Uterus (tissue), 3 donors: ENCODE measurements at regions not wholly inside any gene's neighbourhood (a gene's known extent, or its start where the extent isn't known, plus 50 kb on each side); places are given as distances from the start of the nearest gene placed in this dataset.

Experiments
- DNase-seq, 2 donors: peaks; one replicate each; pipeline ENCODE4 v3.0.0-alpha.2; 2019 to 2020
- H3K27ac ChIP-seq, 2 donors: fragments of 200-600 bp; sonication (generic); 1 replicate in 1 of 2; 2 replicates in 1 of 2; pipeline ENCODE4 v1.5.1; 2016 to 2018
- H3K27me3 ChIP-seq, 2 donors: fragments of 200-600 bp; sonication (generic); one replicate each; pipeline ENCODE4 v1.5.1; 2018 to 2019; ENCODE audit warnings: control low read depth in 1 of 2
- H3K36me3 ChIP-seq, 2 donors: fragments of 200-600 bp; sonication (generic); one replicate each; pipeline ENCODE4 v1.5.1; 2019; ENCODE audit warnings: control low read depth in 1 of 2
- H3K4me1 ChIP-seq, 2 donors: fragments of 200-600 bp; sonication (generic); one replicate each; pipeline ENCODE4 v1.5.1; 2018 to 2019; ENCODE audit warnings: control low read depth in 1 of 2
- H3K4me3 ChIP-seq, 2 donors: fragments of 200-600 bp; sonication (generic); 1 replicate in 1 of 2; 2 replicates in 1 of 2; pipeline ENCODE4 v1.5.1; 2018 to 2019; ENCODE audit warnings: mild to moderate bottlenecking in 1 of 2
- H3K9me3 ChIP-seq, 2 donors: fragments of 200-600 bp; sonication (generic); one replicate each; pipeline ENCODE4 v1.5.1; 2019; ENCODE audit warnings: control low read depth in 1 of 2
- POLR2A ChIP-seq, 2 donors: fragments of 450-650 bp; IDR thresholded peaks; one replicate each; pipeline ENCODE4 v1.6.1; 2016; ENCODE audit warnings: antibody characterized with exemption in 2 of 2, mild to moderate bottlenecking in 1 of 2, moderate library complexity in 1 of 2
- intact Hi-C: fragments of 100-400 bp; cut with DNase I; formaldehyde crosslinking; loops from one replicate; pipeline ENCODE4 v1.15.1; 2023; ENCODE audit warnings: low total_unique reads
- TF ChIP-seq, protein P1 (sequence below), 4 experiments: fragments of 200-600 bp in 2 of 4; fragments of 450-650 bp in 2 of 4; sonication (generic) in 2 of 4; IDR thresholded peaks; one replicate each; pipeline ENCODE4 v1.5.1; 2016 to 2019; ENCODE audit warnings: antibody characterized with exemption in 4 of 4, mild to moderate bottlenecking in 2 of 4, moderate library complexity in 1 of 4
- donor health status: DM: yes; HTN: yes; CAD: no.

DNA sequence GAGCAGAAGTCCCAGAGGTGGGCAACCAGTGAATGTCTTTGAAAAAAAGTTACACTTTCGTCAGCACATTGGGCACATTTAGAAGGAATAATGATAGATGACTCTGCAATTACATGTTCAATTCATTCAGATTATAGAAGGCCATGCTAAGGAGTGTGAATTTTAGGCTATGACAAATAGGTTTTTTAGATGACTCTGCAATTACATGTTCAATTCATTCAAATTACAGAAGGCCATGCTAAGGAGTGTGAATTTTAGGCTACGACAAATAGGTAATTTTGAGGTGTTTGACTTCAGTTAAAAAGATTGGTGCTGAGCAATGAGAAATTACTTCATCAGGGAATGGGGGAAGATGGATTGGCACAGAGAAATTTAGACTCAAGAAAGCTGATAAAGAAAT is 744.9 kb upstream of the MMS22L start:
- H3K4me3 ChIP-seq = no peak overlapping the region
- no peak overlapping the region for H3K27ac ChIP-seq
- no peak for DNase-seq
- no peaks in the 10 kb centered on the region for H3K27me3 ChIP-seq
- no peaks in the 10 kb centered on the region for H3K9me3 ChIP-seq
- H3K36me3 ChIP-seq = no peaks in the 10 kb centered on the region
- intact Hi-C loops = no loop called here
- no peak for TF ChIP-seq POLR2A (IDR thresholded peaks at IDR 0.05)
- TF ChIP-seq, protein P1, sequence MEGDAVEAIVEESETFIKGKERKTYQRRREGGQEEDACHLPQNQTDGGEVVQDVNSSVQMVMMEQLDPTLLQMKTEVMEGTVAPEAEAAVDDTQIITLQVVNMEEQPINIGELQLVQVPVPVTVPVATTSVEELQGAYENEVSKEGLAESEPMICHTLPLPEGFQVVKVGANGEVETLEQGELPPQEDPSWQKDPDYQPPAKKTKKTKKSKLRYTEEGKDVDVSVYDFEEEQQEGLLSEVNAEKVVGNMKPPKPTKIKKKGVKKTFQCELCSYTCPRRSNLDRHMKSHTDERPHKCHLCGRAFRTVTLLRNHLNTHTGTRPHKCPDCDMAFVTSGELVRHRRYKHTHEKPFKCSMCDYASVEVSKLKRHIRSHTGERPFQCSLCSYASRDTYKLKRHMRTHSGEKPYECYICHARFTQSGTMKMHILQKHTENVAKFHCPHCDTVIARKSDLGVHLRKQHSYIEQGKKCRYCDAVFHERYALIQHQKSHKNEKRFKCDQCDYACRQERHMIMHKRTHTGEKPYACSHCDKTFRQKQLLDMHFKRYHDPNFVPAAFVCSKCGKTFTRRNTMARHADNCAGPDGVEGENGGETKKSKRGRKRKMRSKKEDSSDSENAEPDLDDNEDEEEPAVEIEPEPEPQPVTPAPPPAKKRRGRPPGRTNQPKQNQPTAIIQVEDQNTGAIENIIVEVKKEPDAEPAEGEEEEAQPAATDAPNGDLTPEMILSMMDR (IDR thresholded peaks at IDR 0.05) = no peak
- H3K4me1 ChIP-seq = no peaks in the 10 kb centered on the region

DNA sequence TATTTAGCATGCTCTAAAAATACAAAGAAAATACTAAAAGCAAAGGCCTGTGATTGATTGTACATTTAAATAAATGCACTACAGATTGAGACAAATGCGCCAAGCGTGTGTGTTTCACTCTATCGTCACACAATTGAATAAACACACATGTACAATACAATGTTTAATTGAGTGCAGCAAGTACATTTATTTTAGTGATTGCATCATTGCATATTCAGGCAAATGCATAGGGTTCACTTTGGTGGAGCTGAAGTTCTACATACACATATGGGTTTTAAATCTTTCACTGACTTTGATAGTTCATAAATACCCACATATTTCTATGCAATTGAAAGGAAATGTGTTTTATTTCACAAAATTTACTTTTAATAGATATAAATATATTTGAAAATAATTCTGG is 750.6 kb upstream of the MMS22L start:
- intact Hi-C loops = no loop called here
- Histone ChIP-seq H3K4me3 (no peak overlapping the region), H3K36me3 (no peaks in the 10 kb centered on the region), H3K4me1 (no peaks in the 10 kb centered on the region), H3K27ac (no peak overlapping the region), H3K27me3 (no peaks in the 10 kb centered on the region), H3K9me3 (no peaks in the 10 kb centered on the region)
- no peak for TF ChIP-seq POLR2A (IDR thresholded peaks at IDR 0.05)
- TF ChIP-seq, protein P1 (IDR thresholded peaks at IDR 0.05) = no peak
- no peak for DNase-seq

DNA sequence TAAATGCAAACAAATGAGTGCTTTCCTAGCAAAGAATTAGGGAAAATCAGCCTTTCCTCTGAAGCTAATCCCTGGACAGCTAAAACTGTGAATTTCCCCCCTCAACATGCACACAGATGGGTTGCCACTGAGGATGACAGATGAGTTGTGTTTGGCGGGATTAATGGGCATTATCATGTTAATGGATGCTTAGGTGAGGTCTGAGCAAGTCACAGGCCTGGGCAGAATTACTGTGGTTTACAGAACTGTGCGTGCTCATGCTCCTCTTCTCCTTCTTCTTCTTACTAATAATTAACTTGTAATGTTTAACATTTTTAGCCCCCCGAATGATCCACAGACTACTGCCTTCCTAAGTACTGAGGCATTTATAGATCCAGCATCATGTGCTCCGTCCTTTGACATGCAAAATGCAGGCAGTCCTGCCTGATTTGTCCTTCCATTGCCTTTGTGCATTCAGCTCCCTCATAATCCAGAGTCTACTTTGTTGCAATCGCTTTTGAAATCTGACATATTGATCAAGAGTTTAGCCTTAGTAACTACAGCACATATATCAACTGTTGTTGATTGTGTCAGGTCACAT is 753.4 kb upstream of the MMS22L start:
- intact Hi-C loops = no loop called here
- Histone ChIP-seq H3K4me1 (no peaks in the 10 kb centered on the region), H3K9me3 (no peaks in the 10 kb centered on the region), H3K4me3 (no peak overlapping the region), H3K27ac (no peak overlapping the region), H3K27me3 (no peaks in the 10 kb centered on the region), H3K36me3 (no peaks in the 10 kb centered on the region)
- TF ChIP-seq POLR2A (IDR thresholded peaks at IDR 0.05) = no peak
- TF ChIP-seq, protein P1 (IDR thresholded peaks at IDR 0.05) = no peak
- no peak for DNase-seq

DNA sequence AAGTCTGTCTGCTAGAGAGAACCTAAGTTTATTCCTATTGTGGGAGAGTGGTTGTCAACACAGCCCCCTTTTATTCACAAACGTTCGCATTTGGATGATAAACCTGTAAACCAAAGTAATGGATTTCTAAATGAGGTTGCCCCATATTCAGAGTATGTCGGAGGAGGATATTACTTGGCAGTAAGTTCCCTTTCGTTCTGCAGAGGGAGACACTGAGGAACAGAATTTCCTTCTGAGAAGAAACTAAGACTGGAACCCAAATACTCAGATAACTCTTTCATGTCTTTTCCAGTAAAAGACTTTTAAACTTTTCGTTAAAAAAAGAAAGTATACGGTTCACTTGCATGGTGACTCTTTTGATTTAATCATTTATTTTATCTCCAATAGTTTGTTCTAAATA is 754.6 kb upstream of the MMS22L start:
- DNase-seq = no peak
- no peaks in the 10 kb centered on the region for H3K36me3 ChIP-seq
- H3K9me3 ChIP-seq = no peaks in the 10 kb centered on the region
- intact Hi-C loops = no loop called here
- TF ChIP-seq POLR2A (IDR thresholded peaks at IDR 0.05) = no peak
- TF ChIP-seq, protein P1 (IDR thresholded peaks at IDR 0.05) = no peak
- no peaks in the 10 kb centered on the region for H3K4me1 ChIP-seq
- no peak overlapping the region for H3K4me3 ChIP-seq
- no peak overlapping the region for H3K27ac ChIP-seq
- H3K27me3 ChIP-seq = peaks cover 0 to under 1% of the 10 kb centered on the region in 2 donors

DNA sequence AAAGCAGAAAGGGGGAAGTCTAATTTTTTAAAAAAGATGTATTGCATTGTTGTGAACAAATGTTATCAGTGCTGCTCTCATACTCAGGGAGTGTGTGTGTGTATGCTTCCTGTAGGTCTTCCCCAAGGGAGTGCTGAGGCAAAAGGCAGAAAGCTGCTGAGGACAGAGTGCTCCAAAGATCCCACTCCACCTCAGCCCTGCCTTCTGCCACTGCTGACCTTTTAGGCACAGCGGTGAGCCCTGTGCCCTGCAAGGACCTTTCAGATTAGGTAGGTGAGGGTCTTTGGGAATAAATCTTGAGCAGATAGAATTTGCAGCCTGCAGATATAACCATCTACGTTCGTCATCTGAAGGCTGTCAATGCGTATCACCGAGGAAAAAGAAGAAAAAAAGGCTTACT is 756.4 kb upstream of the MMS22L start:
- no peaks in the 10 kb centered on the region for H3K36me3 ChIP-seq
- H3K27me3 ChIP-seq = peaks cover 0 to 6% of the 10 kb centered on the region in 2 donors
- TF ChIP-seq, protein P1 (IDR thresholded peaks at IDR 0.05) = no peak
- TF ChIP-seq POLR2A (IDR thresholded peaks at IDR 0.05) = no peak
- no peaks in the 10 kb centered on the region for H3K9me3 ChIP-seq
- no peak overlapping the region for H3K27ac ChIP-seq
- intact Hi-C loops = no loop called here
- H3K4me3 ChIP-seq = no peak overlapping the region
- no peak for DNase-seq
- H3K4me1 ChIP-seq = no peaks in the 10 kb centered on the region
